A673 (cell line): ENCODE measurements at regions not wholly inside any gene's neighbourhood (a gene's known extent, or its start where the extent isn't known, plus 50 kb on each side); places are given as distances from the start of the nearest gene placed in this dataset.
A peak's percentile ranks its signal among the peaks of the same experiment; 100 is the strongest.
"Not testable (repeated sequence)": the region's sequence is repeated elsewhere in the genome, so short reads cannot be mapped to it uniquely, and the experiment has no call there.

Experiments
- BruUV-seq: library from RNA; stranded (reverse); fragments of 400-500 nt; replicated peaks from 2 replicates; lab custom pipeline; 2021; lab: Mats Ljungman, UMichigan
- CTCF ChIA-PET: fragments of 300-600 bp; sonication (Branson Sonifier 250); formaldehyde crosslinking; loops from one replicate; lab custom pipeline; 2022; ENCODE audit warnings: antibody characterized with exemption; lab: Charles Lee
- POLR2A ChIA-PET: fragments of 300-600 bp; sonication (Branson Sonifier 250); formaldehyde crosslinking; loops from one replicate; lab custom pipeline; 2022; ENCODE audit warnings: antibody characterized with exemption; ENCODE audit not compliant: low non-redundant PET; lab: Charles Lee
- DNase-seq: peaks from one replicate; pipeline ENCODE4 v3.0.0-alpha.2; 2015; ENCODE audit warnings: low spot score
- H3K27ac ChIP-seq: fragments of 200-600 bp; sonication (generic); 2 replicates; pipeline ENCODE4 v1.5.1; 2016; ENCODE audit warnings: mixed run types, low read depth, mild to moderate bottlenecking, mixed read lengths, antibody characterized with exemption, low read length; ENCODE audit not compliant: poor library complexity, severe bottlenecking
- H3K27me3 ChIP-seq: fragments of 200-600 bp; sonication (generic); replicated peaks from 2 replicates; pipeline ENCODE4 v1.6.1; 2017; ENCODE audit warnings: mixed run types, low read depth, mild to moderate bottlenecking, mixed read lengths, antibody characterized with exemption, low read length; ENCODE audit not compliant: insufficient read depth, poor library complexity
- H3K36me3 ChIP-seq: fragments of 200-600 bp; sonication (generic); 2 replicates; pipeline ENCODE4 v1.6.1; 2016; ENCODE audit warnings: mixed run types, mild to moderate bottlenecking, mixed read lengths, antibody characterized with exemption, low read length; ENCODE audit not compliant: insufficient read depth, poor library complexity, severe bottlenecking
- H3K4me1 ChIP-seq: fragments of 200-600 bp; sonication (generic); 2 replicates; pipeline ENCODE4 v1.6.1; 2017; ENCODE audit warnings: mixed run types, mild to moderate bottlenecking, mixed read lengths, antibody characterized with exemption, low read length; ENCODE audit not compliant: insufficient read depth, poor library complexity, severe bottlenecking
- H3K4me3 ChIP-seq: fragments of 200-600 bp; sonication (generic); 2 replicates; pipeline ENCODE4 v1.5.1; 2016; ENCODE audit warnings: low read depth, mixed run types, mild to moderate bottlenecking, mixed read lengths, low read length; ENCODE audit not compliant: poor library complexity, severe bottlenecking
- H3K9me3 ChIP-seq: fragments of 200-600 bp; sonication (generic); 2 replicates; pipeline ENCODE4 v1.6.1; 2016; ENCODE audit warnings: mixed run types, low read depth, mild to moderate bottlenecking, mixed read lengths, antibody characterized with exemption, low read length; ENCODE audit not compliant: poor library complexity, severe bottlenecking
- CTCF ChIP-seq: fragments of 300-800, 200-600 bp; sonication (generic); conservative IDR thresholded peaks from 2 replicates; pipeline ENCODE4 v1.5.1; 2017; ENCODE audit warnings: low read depth, mild to moderate bottlenecking, antibody characterized with exemption, low read length, moderate library complexity, mixed read lengths
- EZH2 ChIP-seq: fragments of 200-600 bp; sonication (generic); IDR thresholded peaks from 2 replicates; pipeline ENCODE4 v1.6.1; 2017; ENCODE audit warnings: borderline replicate concordance, low read depth, mild to moderate bottlenecking, mixed read lengths, antibody characterized with exemption, low read length; ENCODE audit not compliant: poor library complexity, severe bottlenecking
- intact Hi-C: fragments of 100-400 bp; cut with micrococcal nuclease; formaldehyde crosslinking; loops from one replicate; pipeline ENCODE4 v1.10.0; 2022; ENCODE audit not compliant: unreplicated experiment

- intact Hi-C loops: no loop called here
- H3K27me3 ChIP-seq: peaks cover 9% of the 10 kb centered on the region
- CTCF ChIA-PET: no interaction called here
- TF ChIP-seq CTCF: no peak
- TF ChIP-seq EZH2: no peak
- no peaks in the 10 kb centered on the region for H3K4me1 ChIP-seq
- H3K27ac ChIP-seq: no peak overlapping the region
- H3K36me3 ChIP-seq: no peaks in the 10 kb centered on the region
- no peak for DNase-seq
- H3K4me3 ChIP-seq: no peak overlapping the region
- BruUV-seq: no TSS peak
- H3K9me3 ChIP-seq: no peaks in the 10 kb centered on the region
- POLR2A ChIA-PET: no interaction called here
Measured at GRCh38 chr15:34520566-34520965, 62.9 kb downstream of the GOLGA8B start.

- H3K4me3 ChIP-seq, H3K36me3 ChIP-seq, DNase-seq, H3K27ac ChIP-seq, intact Hi-C loops, H3K4me1 ChIP-seq, H3K9me3 ChIP-seq, CTCF ChIA-PET, POLR2A ChIA-PET, BruUV-seq: not testable (repeated sequence)
- peaks cover 14% of the 10 kb centered on the region for H3K27me3 ChIP-seq
Measured at GRCh38 chr15:34520010-34520409, 63.4 kb downstream of the GOLGA8B start.

GRCh38 chr15:34514251-34514670 lies 69.2 kb downstream of the GOLGA8B start:
- no TSS peak for BruUV-seq
- ChIA-PET POLR2A (no interaction called here), CTCF (interaction anchor here (0.6 kb wide), 1 partner anchor 35 kb away, joined by 3 read pairs; no protein-coding TSS in a partner anchor)
- DNase-seq: peak; percentile 30
- H3K36me3 ChIP-seq: no peaks in the 10 kb centered on the region
- no peaks in the 10 kb centered on the region for H3K9me3 ChIP-seq
- intact Hi-C loops: loop anchor here (2.0 kb wide), 1 partner anchor 75 kb away; no protein-coding TSS in a partner anchor
- H3K27ac ChIP-seq: no peak overlapping the region
- TF ChIP-seq CTCF: no peak
- peak; percentile 76 for TF ChIP-seq EZH2
- peaks cover 4% of the 10 kb centered on the region for H3K4me1 ChIP-seq
- peak overlapping the region; percentile 58 for H3K4me3 ChIP-seq
- H3K27me3 ChIP-seq: peaks cover 57% of the 10 kb centered on the region

DNA sequence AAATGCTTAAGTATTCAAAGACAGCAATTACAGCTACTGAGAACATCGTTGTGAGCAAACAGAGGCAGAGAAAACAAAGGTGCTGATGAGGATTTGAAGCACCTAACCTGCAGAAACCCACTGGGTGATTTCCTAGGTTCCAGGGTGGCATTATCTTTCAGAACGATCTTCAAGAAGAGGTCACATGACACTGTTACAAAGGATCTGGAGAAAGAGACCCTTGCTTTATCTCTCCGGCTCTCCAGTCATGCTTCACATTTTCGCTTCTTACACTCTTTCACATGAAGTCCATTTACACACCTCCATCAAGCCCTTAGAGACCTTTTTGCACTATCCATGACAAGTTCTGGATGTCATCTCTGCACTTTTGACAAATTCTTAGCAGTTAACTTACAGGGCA lies 70.8 kb downstream of the GOLGA8B start:
- no peaks in the 10 kb centered on the region for H3K9me3 ChIP-seq
- DNase-seq: no peak
- POLR2A ChIA-PET: interaction anchor here (0.5 kb wide), 1 partner anchor 200 kb away, joined by 3 read pairs; no protein-coding TSS in a partner anchor
- intact Hi-C loops: no loop called here
- no peak overlapping the region for H3K4me3 ChIP-seq
- CTCF ChIA-PET: no interaction called here
- TF ChIP-seq EZH2: no peak
- TF ChIP-seq CTCF: no peak
- H3K27ac ChIP-seq: no peak overlapping the region
- peaks cover 57% of the 10 kb centered on the region for H3K27me3 ChIP-seq
- peaks cover 4% of the 10 kb centered on the region for H3K4me1 ChIP-seq
- H3K36me3 ChIP-seq: no peaks in the 10 kb centered on the region
- BruUV-seq: no TSS peak
